ENCODE measurements at regions not wholly inside any gene's neighbourhood (a gene's known extent, or its start where the extent isn't known, plus 50 kb on each side); places are given as distances from the start of the nearest gene placed in this dataset.

DNA sequence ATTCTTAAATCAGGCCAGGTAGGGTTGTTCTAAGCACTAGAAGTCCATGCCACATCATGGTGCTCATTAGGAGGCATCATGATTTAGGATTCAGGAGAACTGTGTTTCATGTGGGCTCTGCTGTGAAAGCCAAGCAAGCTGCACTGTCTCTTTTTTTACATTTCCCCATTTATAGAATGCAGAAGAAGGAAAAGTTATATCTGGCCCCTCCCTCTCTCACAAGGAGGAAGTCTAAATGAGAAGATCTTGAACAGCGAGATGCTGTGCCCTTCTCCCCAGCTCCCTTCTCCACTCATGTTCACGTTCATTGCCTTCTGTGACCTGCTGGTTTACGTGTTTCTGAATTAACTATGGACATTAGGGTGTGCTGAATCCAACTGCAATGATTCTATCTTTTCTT lies 178.5 kb upstream of the RASGRP1 start:
- TF ChIP-seq, protein P1, sequence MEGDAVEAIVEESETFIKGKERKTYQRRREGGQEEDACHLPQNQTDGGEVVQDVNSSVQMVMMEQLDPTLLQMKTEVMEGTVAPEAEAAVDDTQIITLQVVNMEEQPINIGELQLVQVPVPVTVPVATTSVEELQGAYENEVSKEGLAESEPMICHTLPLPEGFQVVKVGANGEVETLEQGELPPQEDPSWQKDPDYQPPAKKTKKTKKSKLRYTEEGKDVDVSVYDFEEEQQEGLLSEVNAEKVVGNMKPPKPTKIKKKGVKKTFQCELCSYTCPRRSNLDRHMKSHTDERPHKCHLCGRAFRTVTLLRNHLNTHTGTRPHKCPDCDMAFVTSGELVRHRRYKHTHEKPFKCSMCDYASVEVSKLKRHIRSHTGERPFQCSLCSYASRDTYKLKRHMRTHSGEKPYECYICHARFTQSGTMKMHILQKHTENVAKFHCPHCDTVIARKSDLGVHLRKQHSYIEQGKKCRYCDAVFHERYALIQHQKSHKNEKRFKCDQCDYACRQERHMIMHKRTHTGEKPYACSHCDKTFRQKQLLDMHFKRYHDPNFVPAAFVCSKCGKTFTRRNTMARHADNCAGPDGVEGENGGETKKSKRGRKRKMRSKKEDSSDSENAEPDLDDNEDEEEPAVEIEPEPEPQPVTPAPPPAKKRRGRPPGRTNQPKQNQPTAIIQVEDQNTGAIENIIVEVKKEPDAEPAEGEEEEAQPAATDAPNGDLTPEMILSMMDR (conservative IDR thresholded peaks at IDR 0.05; ENCODE audit: low read length), result no peak
- TF ChIP-seq EZH2phosphoT487 (IDR thresholded peaks at IDR 0.05; ENCODE audit: borderline replicate concordance, low read depth, low read length), result no peak

Data from OCI-LY7 (cell line).